CD14-positive monocyte (primary cell): ENCODE measurements at regions not wholly inside any gene's neighbourhood (a gene's known extent, or its start where the extent isn't known, plus 50 kb on each side); places are given as distances from the start of the nearest gene placed in this dataset.

Source experiments
- DNase-seq, 3 donors: peaks; one replicate each; pipeline ENCODE4 v3.0.0-alpha.2; 2011 to 2022
- H2AFZ ChIP-seq: 2 replicates; pipeline ENCODE4 v1.6.0; 2012; ENCODE audit warnings: mild to moderate bottlenecking, low read depth, low read length, inconsistent platforms; ENCODE audit not compliant: insufficient read depth, poor library complexity, severe bottlenecking
- H3K27ac ChIP-seq, 2 donors: 1 replicate in 1 of 2; 2 replicates in 1 of 2; pipeline ENCODE4 v1.5.1; 2012 to 2013; ENCODE audit warnings: low read length in 2 of 2, control low read depth in 1 of 2, inconsistent platforms in 1 of 2, low read depth in 1 of 2, mild to moderate bottlenecking in 1 of 2
- H3K27me3 ChIP-seq, 2 donors: one replicate each; pipeline versions ENCODE4 v1.6.0 to v1.6.1; 2011 to 2013; ENCODE audit warnings: low read length in 2 of 2; ENCODE audit not compliant: control insufficient read depth in 2 of 2, insufficient read depth in 2 of 2
- H3K36me3 ChIP-seq, 2 donors: replicated peaks in 1 of 2; 1 replicate in 1 of 2; 2 replicates in 1 of 2; pipeline versions ENCODE4 v1.5.1 to v1.6.1; 2012 to 2013; ENCODE audit warnings: low read length in 2 of 2, control low read depth in 1 of 2, inconsistent platforms in 1 of 2, mild to moderate bottlenecking in 1 of 2; ENCODE audit not compliant: insufficient read depth in 2 of 2, control insufficient read depth in 1 of 2
- H3K4me1 ChIP-seq, 2 donors: 1 replicate in 1 of 2; 2 replicates in 1 of 2; pipeline versions ENCODE4 v1.5.1 to v1.6.1; 2012 to 2013; ENCODE audit warnings: low read length in 2 of 2, control low read depth in 1 of 2, inconsistent platforms in 1 of 2, mild to moderate bottlenecking in 1 of 2, moderate library complexity in 1 of 2; ENCODE audit not compliant: insufficient read depth in 2 of 2, control insufficient read depth in 1 of 2
- H3K4me2 ChIP-seq: replicated peaks from 2 replicates; pipeline ENCODE3; 2012; ENCODE audit warnings: low read length, moderate library complexity, mild to moderate bottlenecking; ENCODE audit not compliant: poor library complexity, severe bottlenecking; ENCODE audit errors: extremely low read depth
- H3K4me3 ChIP-seq, 3 experiments: fragments of 200-600 bp in 1 of 3; sonication (generic) in 1 of 3; replicated peaks in 1 of 3; 1 replicate in 2 of 3; 2 replicates in 1 of 3; pipeline ENCODE4 v1.5.1; 2011 to 2013; ENCODE audit warnings: low read length in 3 of 3, mild to moderate bottlenecking in 3 of 3, control low read depth in 2 of 3, low read depth in 2 of 3, inconsistent platforms in 1 of 3, moderate library complexity in 1 of 3
- H3K79me2 ChIP-seq: 2 replicates; pipeline ENCODE4 v1.6.0; 2012; ENCODE audit warnings: mild to moderate bottlenecking, control low read depth, inconsistent platforms, low read length, moderate library complexity; ENCODE audit not compliant: insufficient read depth
- H3K9ac ChIP-seq: 2 replicates; pipeline ENCODE4 v1.6.0; 2017; ENCODE audit warnings: low read length, mild to moderate bottlenecking; ENCODE audit not compliant: insufficient read depth, poor library complexity, severe bottlenecking
- H3K9me3 ChIP-seq, 2 donors: replicated peaks in 1 of 2; 1 replicate in 1 of 2; 2 replicates in 1 of 2; pipeline versions ENCODE4 v1.5.1 to v1.6.1; 2012 to 2013; ENCODE audit warnings: low read length in 2 of 2, control low read depth in 1 of 2; ENCODE audit not compliant: control insufficient read depth in 1 of 2, insufficient read depth in 1 of 2
- H4K20me1 ChIP-seq: 2 replicates; pipeline ENCODE4 v1.6.0; 2012; ENCODE audit warnings: mild to moderate bottlenecking, low read length, control low read depth, moderate library complexity; ENCODE audit not compliant: insufficient read depth
- H3K27ac Mint-ChIP-seq, 7 donors: one replicate each; pipeline ENCODE4 v1.8.0; 2020; ENCODE audit warnings: mild to moderate bottlenecking in 7 of 7, mixed read lengths in 7 of 7, moderate library complexity in 6 of 7, inconsistent platforms in 2 of 7
- H3K27me3 Mint-ChIP-seq, 3 donors: one replicate each; pipeline ENCODE4 v1.8.0; 2021 to 2022; ENCODE audit warnings: low read depth in 3 of 3, mild to moderate bottlenecking in 3 of 3, mixed read lengths in 3 of 3, moderate library complexity in 3 of 3, inconsistent platforms in 1 of 3
- H3K36me3 Mint-ChIP-seq, 2 donors: one replicate each; pipeline ENCODE4 v1.8.0; 2020; ENCODE audit warnings: mixed read lengths in 2 of 2, inconsistent platforms in 1 of 2, mild to moderate bottlenecking in 1 of 2
- H3K4me1 Mint-ChIP-seq: one replicate; pipeline ENCODE4 v1.8.0; 2020; ENCODE audit warnings: mild to moderate bottlenecking, mixed read lengths
- H3K4me3 Mint-ChIP-seq, 2 donors: one replicate each; pipeline ENCODE4 v1.8.0; 2020; ENCODE audit warnings: mild to moderate bottlenecking in 2 of 2, mixed read lengths in 2 of 2, moderate library complexity in 1 of 2
- H3K9me3 Mint-ChIP-seq, 7 donors: one replicate each; pipeline ENCODE4 v1.8.0; 2020 to 2022; ENCODE audit warnings: mixed read lengths in 7 of 7, mild to moderate bottlenecking in 6 of 7, moderate library complexity in 6 of 7, inconsistent platforms in 2 of 7
- CTCF ChIP-seq: fragments of 200-600 bp; IDR thresholded peaks from one replicate; pipeline ENCODE4 v1.8.0; 2022; ENCODE audit warnings: antibody characterized with exemption, mild to moderate bottlenecking
- WGBS: methylation state at CpG from one replicate; pipeline ENCODE4 v1.1.5; 2013; ENCODE audit warnings: missing lambda C conversion rate; ENCODE audit not compliant: insufficient coverage; 5-methylcytosine and 5-hydroxymethylcytosine counted together
- intact Hi-C, 2 donors: fragments of 100-400 bp; cut with micrococcal nuclease; formaldehyde crosslinking; loops; one replicate each; pipeline versions ENCODE4 v1.15.0 to v1.15.1; 2023

- TF ChIP-seq CTCF: no peak
- no peak overlapping the region for H3K4me3 Mint-ChIP-seq
- Histone ChIP-seq H4K20me1 (no peaks in the 10 kb centered on the region), H2AFZ (no peak overlapping the region), H3K4me1 (no peaks in the 10 kb centered on the region), H3K36me3 (no peaks in the 10 kb centered on the region), H3K4me3 (no peak overlapping the region), H3K27ac (no peak overlapping the region), H3K9me3 (peaks cover 0 to 3% of the 10 kb centered on the region in 2 donors), H3K27me3 (no peaks in the 10 kb centered on the region), H3K4me2 (no peak overlapping the region), H3K9ac (no peak overlapping the region), H3K79me2 (no peaks in the 10 kb centered on the region)
- intact Hi-C loops: no loop called here
- no peak overlapping the region for H3K27ac Mint-ChIP-seq
- H3K4me1 Mint-ChIP-seq: no peaks in the 10 kb centered on the region
- peaks cover 0 to 4% (median 0%) of the 10 kb centered on the region in 7 donors for H3K9me3 Mint-ChIP-seq
- no peaks in the 10 kb centered on the region for H3K27me3 Mint-ChIP-seq
- no CpG with 5 or more reads among the region's 3 CpGs for WGBS
- no peaks in the 10 kb centered on the region for H3K36me3 Mint-ChIP-seq
- no peak for DNase-seq
Measured at GRCh38 chr16:63057341-63057740, 1021.1 kb upstream of the CDH8 start.

- H3K9ac ChIP-seq: no peak overlapping the region
- Mint-ChIP-seq H3K27me3 (no peaks in the 10 kb centered on the region), H3K27ac (no peak overlapping the region), H3K4me1 (no peaks in the 10 kb centered on the region), H3K9me3 (peaks cover 0 to 7% (median 2%) of the 10 kb centered on the region in 7 donors), H3K4me3 (no peak overlapping the region), H3K36me3 (no peaks in the 10 kb centered on the region)
- H3K4me3 ChIP-seq: no peak overlapping the region
- H3K4me1 ChIP-seq: no peaks in the 10 kb centered on the region
- WGBS: 80% methylated on average over 1 of the region's 1 CpG
- H2AFZ ChIP-seq: no peak overlapping the region
- no peaks in the 10 kb centered on the region for H4K20me1 ChIP-seq
- no peaks in the 10 kb centered on the region for H3K79me2 ChIP-seq
- no peaks in the 10 kb centered on the region for H3K27me3 ChIP-seq
- H3K9me3 ChIP-seq: no peaks in the 10 kb centered on the region
- no peaks in the 10 kb centered on the region for H3K36me3 ChIP-seq
- no peak for DNase-seq
- no peak overlapping the region for H3K27ac ChIP-seq
- TF ChIP-seq CTCF: no peak
- no peak overlapping the region for H3K4me2 ChIP-seq
- intact Hi-C loops: no loop called here
Measured at GRCh38 chr16:63050391-63050790, 1014.2 kb upstream of the CDH8 start.
